MV-4-11 (cell line): ENCODE measurements at regions not wholly inside any gene's neighbourhood (a gene's known extent, or its start where the extent isn't known, plus 50 kb on each side); places are given as distances from the start of the nearest gene placed in this dataset.
"Not testable (repeated sequence)": the region's sequence is repeated elsewhere in the genome, so short reads cannot be mapped to it uniquely, and the experiment has no call there.

Experiments
- DNase-seq: peaks from one replicate; lab custom pipeline; 2025; lab: John Stamatoyannopoulos, UW

- DNase-seq: no peak
These were observed 143.2 kb downstream of the NPIPB5 start for GRCh38 chr16:22653876-22654275.

DNA sequence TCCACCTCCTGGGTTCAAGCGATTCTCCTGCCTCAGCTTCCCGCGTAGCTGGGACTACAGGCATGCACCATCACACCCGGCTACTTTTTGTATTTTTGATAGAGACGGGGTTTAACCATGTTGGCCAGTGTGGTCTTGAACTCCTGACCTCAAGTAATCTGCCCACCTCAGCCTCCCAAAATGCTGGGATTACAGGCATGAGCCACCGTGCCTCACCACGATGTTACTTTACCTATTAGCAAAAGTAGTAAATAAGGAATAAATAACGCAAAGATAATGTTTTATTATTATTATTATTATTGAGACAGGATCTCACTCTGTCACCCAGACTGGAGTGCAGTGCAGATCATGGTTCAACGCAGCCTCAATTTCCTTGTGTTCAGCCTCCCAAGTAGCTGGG is 145.9 kb downstream of the NPIPB5 start:
- DNase-seq: not testable (repeated sequence)

DNA sequence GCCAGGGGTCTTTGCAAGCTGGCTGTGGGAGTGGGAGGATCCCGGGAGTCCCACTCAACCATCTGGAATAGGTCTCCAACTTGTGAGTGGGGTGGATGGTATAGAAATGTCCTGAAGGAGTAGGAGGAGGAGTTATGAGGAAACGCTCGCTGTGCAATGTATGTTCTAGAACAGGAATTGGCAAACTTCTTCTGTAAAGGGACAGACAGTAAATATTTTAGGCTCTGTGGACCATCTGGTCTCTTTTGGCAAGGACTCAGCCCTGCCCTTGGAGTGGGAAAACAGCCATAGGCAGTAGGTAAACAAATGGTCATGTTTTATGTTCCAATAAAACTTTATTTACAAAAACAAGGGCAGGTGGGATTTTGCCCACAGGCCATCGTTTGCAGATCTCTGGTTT is 149.2 kb downstream of the NPIPB5 start:
- no peak for DNase-seq

- peak; percentile 89 for DNase-seq
These were observed 149.9 kb downstream of the NPIPB5 start for GRCh38 chr16:22660441-22661160.

- DNase-seq: no peak
These were observed 150.5 kb downstream of the NPIPB5 start for GRCh38 chr16:22661161-22661647.

DNA sequence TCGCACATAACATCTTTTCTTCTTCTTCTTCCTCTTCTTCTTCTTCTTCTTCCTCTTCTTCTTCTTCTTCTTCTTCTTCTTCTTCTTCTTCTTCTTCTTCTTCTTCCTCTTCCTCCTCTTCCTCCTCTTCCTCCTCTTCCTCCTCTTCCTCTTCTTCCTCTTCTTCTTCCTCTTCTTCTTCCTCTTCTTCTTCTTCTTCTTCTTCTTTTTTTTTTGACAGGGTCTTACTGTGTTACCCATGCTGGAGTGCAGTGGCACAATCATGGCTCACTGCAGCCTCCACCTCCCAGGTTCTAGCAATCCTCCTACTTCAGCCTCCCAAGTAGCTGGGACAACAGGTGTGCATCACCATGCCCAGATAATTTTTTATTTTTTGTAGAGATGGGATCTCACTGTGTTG is 151.0 kb upstream of the HS3ST2 start:
- DNase-seq: not testable (repeated sequence)

DNA sequence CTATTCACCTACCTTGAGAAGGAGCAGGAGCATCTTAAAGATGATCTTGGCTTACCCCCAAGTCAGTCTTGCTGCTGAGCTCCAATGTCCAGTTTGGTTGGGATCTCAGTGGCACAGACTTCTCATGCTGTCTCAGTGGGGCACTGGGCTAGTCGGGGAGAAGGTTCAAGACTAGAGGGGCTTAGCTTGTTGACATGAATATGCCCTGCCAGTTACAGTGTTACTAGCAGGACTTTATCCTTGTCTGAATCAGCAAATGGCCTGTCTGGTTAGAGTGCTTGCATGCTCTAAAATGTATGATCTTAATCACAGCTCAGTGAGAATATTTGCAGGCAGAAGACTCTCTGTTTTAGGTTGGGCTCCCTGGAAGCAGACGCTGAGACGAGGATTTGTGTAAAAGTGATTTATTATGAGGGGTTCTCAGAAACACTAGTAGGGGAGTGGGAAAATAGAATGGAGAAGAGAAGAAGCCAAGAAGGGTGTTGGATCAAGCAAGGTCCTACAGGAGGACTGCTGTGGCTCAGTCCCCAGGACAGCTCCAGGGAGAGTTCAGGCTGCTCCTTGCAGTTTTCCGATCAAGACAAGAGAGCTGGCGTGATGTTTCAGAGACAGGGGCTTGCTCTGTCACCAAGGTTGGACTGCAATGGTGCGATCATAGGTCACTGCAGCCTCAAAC is 150.4 kb upstream of the HS3ST2 start:
- no peak for DNase-seq

GRCh38 chr16:22664132-22664531 is 149.8 kb upstream of the HS3ST2 start:
- no peak for DNase-seq

- peak; percentile 23 for DNase-seq
These were observed 149.4 kb upstream of the HS3ST2 start for GRCh38 chr16:22664561-22664997.

- no peak for DNase-seq
These were observed 148.7 kb upstream of the HS3ST2 start for GRCh38 chr16:22665048-22665797.

DNA sequence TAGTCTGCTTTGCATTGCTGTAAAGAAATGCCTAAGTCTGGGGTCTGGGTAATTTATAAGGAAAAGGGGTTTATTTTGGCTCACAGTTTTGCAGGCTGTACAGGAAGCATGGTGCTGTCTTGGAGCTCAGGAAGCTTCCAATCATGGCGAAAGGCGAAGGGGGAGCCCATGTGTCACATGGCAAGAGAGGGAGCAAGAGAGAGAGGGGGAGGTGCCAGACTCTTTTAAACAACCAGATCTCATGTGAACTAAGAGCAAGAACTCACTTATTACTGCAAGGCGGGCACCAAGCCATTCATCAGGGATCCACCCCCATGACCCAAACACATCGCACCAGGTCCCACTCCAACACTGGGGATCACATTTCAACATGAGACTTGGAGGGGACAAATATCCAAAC is 148.2 kb upstream of the HS3ST2 start:
- no peak for DNase-seq

DNA sequence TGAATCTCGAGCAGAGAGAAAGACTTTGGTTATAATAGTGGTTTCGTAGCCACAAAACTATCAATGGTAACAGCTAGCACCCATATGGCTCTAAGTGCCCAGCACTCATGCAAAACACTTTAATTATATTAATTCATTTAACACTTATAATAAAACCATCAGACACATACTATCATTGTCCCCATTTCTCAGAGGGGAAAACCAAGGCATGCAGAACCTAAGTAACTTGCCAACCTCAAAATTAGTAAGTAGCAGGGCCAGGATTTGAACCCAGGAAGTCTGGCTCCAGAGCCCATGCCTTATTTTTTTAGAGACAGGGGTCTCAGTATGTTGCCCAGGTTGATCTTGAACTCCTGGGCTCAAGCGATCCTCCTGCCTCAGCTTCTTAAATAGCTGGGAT is 145.6 kb upstream of the HS3ST2 start:
- no peak for DNase-seq

DNA sequence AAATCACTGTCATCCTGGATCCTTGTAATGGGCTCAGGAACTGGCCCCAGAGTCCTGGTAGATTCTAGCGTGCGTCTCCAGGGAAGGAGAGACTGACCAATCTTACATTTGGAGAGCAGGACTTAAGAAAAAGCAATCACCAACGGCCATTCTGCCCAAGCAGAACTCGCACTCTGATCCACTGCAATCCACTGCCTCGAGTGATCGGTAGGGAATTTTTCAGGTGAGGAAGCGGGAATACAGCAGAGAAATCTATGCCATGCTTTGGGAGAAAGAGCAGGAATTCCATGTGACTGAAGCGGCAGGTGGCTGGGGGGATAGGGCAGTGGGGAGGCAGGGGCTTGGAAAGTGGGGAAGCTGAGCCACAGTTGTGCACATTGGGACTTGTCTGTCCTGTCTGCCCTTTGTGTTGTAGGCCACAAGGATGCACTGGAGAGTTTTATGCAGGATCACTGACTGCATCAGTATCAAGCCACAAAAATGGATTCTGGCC is 143.9 kb upstream of the HS3ST2 start:
- no peak for DNase-seq

DNA sequence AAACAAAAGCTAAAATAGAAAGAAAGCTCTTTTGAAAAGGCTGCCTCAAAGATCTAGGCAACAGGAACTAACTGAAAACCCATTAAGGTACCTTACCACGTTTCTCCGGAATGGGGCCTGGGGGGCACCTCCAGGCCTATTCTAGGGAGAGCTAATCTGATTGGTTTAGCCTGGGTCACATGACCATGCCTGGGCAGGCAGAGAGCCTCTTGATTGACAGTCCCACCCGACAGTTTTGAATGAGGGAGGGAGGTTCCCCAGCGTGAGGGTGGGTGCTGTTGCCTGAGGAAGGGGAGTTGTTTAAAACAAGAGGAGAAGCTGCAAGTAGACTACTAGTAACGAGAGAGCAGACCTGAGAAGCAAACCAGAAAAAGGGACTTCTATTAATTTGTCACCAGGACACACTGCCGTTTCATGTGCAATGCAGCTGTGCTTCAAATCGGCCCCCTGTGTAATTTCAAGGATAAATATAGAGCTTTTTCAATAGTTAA is 143.4 kb upstream of the HS3ST2 start:
- DNase-seq: no peak

- no peak for DNase-seq
These were observed 142.5 kb upstream of the HS3ST2 start for GRCh38 chr16:22671301-22672076.

DNA sequence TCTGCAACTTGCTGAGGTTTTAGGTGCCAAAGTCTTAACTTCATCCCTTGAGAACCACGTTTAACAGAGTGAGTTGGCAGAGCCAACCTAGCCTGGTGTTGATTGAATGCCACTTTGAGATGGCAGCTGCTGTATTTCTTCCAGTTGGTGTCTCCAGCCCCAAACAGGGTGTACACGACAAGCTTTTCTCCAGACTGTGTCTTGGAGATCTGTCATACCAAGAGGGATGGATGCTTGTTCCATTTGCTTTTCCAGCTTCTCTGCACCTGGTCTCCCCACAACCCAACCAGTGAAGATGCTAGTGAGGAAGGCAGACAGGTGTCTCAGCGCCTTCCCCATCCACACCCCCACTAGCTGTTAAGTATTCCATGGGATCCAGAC is 141.1 kb upstream of the HS3ST2 start:
- no peak for DNase-seq

GRCh38 chr16:22673421-22673831 is 140.5 kb upstream of the HS3ST2 start:
- no peak for DNase-seq

- no peak for DNase-seq
These were observed 139.2 kb upstream of the HS3ST2 start for GRCh38 chr16:22674832-22675191.

DNA sequence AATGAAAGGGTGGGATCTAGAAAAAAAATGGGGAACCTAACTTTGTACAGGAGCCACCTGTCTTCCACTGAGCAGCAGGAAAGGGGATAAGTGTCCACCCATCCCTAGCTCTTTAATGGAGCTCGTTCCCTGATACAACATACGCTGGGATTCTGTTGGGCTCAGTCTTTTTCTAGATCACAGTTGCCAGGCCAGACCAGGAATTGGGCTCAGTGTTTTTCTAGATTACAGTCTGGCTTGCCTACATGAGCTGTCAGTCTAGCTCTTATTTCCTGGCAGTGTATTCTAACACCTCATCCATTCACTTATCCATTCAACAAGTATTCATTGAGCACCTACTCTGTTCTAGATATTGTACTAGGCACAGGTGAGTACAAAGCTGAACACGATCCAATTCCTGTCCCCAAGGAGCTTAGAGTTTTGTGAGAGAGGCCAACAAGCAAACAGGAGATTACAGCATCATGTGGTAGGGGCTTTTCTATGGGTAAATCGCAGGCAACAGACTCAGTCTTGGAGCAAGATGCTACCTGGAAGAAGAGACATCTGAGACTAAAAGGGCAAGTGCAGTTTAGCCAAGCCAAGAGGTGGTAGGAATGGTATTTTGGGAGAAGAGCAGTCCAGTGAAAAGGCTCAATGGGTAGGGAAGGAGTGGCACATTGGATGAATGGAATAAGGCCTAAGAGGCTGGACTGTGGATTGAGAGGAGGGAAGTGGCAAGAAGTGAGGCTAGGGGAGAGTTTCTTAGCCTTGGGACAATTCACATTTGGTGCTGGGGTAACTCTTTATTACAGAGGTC is 138.0 kb upstream of the HS3ST2 start:
- DNase-seq: no peak

- no peak for DNase-seq
These were observed 136.7 kb upstream of the HS3ST2 start for GRCh38 chr16:22677024-22677830.
